PFSK-1 (cell line): ENCODE measurements at regions not wholly inside any gene's neighbourhood (a gene's known extent, or its start where the extent isn't known, plus 50 kb on each side); places are given as distances from the start of the nearest gene placed in this dataset.

Experiments
- FOXP2 ChIP-seq: optimal IDR thresholded peaks from 2 replicates; pipeline ENCODE3; 2011; ENCODE audit warnings: borderline replicate concordance, control low read depth, inconsistent platforms; ENCODE audit not compliant: insufficient read depth; ENCODE audit errors: extremely low read length, extremely low read depth
- POLR2AphosphoS5 ChIP-seq: IDR thresholded peaks from 2 replicates; pipeline ENCODE4 v1.6.1; 2012; ENCODE audit warnings: low read depth, mild to moderate bottlenecking, control low read depth, low read length, moderate library complexity
- REST ChIP-seq, 2 experiments: IDR thresholded peaks; 2 replicates each; pipeline versions ENCODE4 v1.6.1 to v1.8.0; 2011 to 2012; ENCODE audit warnings: low read depth in 2 of 2, low read length in 2 of 2, control low read depth in 1 of 2, inconsistent platforms in 1 of 2, mild to moderate bottlenecking in 1 of 2, moderate library complexity in 1 of 2; ENCODE audit not compliant: insufficient read depth in 1 of 2
- SIN3A ChIP-seq: IDR thresholded peaks from 2 replicates; pipeline ENCODE4 v1.6.1; 2012; ENCODE audit warnings: mild to moderate bottlenecking, low read length, moderate library complexity, borderline replicate concordance; ENCODE audit not compliant: insufficient read depth
- TAF1 ChIP-seq: IDR thresholded peaks from 2 replicates; pipeline ENCODE4 v1.6.1; 2012; ENCODE audit warnings: low read length, control low read depth, borderline replicate concordance; ENCODE audit not compliant: insufficient read depth

GRCh38 chr1:81542196-81542595 is 258.5 kb upstream of the ADGRL2 start:
- TF ChIP-seq FOXP2 (no peak), SIN3A (no peak), POLR2AphosphoS5 (no peak), TAF1 (no peak), REST (IDR thresholded peaks at IDR 0.05; ENCODE audit: insufficient read depth in 1 of 2, low read depth in 2 of 2, low read length in 2 of 2) (no peak)

- TF ChIP-seq SIN3A (no peak), TAF1 (no peak), FOXP2 (no peak), REST (IDR thresholded peaks at IDR 0.05; ENCODE audit: insufficient read depth in 1 of 2, low read depth in 2 of 2, low read length in 2 of 2) (no peak), POLR2AphosphoS5 (no peak)
These were observed 260.5 kb upstream of the ADGRL2 start for GRCh38 chr1:81540216-81540615.

- TF ChIP-seq TAF1 (no peak), REST (IDR thresholded peaks at IDR 0.05; ENCODE audit: insufficient read depth in 1 of 2, low read depth in 2 of 2, low read length in 2 of 2) (no peak), SIN3A (no peak), FOXP2 (no peak), POLR2AphosphoS5 (no peak)
These were observed 271.7 kb upstream of the ADGRL2 start for GRCh38 chr1:81529014-81529413.

GRCh38 chr1:81525085-81525484 is 275.6 kb upstream of the ADGRL2 start:
- TF ChIP-seq REST (IDR thresholded peaks at IDR 0.05; ENCODE audit: insufficient read depth in 1 of 2, low read depth in 2 of 2, low read length in 2 of 2), result no peak
- no peak for TF ChIP-seq SIN3A
- no peak for TF ChIP-seq POLR2AphosphoS5
- TF ChIP-seq FOXP2, result no peak
- TF ChIP-seq TAF1, result no peak

- TF ChIP-seq FOXP2 (no peak), REST (IDR thresholded peaks at IDR 0.05; ENCODE audit: insufficient read depth in 1 of 2, low read depth in 2 of 2, low read length in 2 of 2) (no peak)
These were observed 280.7 kb upstream of the ADGRL2 start for GRCh38 chr1:81519987-81520386.
